ENCODE measurements at regions not wholly inside any gene's neighbourhood (a gene's known extent, or its start where the extent isn't known, plus 50 kb on each side); places are given as distances from the start of the nearest gene placed in this dataset.
"Not testable (repeated sequence)": the region's sequence is repeated elsewhere in the genome, so short reads cannot be mapped to it uniquely, and the experiment has no call there.

DNA sequence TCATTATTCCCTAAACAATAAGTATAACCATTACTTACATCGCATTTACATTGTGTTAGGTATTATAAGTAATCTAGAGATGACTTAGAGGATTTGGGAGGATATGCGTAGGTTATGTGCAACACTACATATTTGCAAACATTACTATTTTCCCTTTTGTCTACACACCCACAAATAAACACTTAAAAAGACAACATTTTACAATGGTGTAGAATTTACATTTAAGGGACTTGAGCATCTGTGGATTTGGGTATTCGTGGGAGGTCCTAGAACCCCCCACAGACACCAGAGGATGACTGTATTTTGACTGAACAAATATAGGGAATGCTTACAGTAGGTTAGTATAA, 220.2 kb upstream of the MYO3A start:
- DNase-seq (ENCODE audit: low read depth): no peak

DNA sequence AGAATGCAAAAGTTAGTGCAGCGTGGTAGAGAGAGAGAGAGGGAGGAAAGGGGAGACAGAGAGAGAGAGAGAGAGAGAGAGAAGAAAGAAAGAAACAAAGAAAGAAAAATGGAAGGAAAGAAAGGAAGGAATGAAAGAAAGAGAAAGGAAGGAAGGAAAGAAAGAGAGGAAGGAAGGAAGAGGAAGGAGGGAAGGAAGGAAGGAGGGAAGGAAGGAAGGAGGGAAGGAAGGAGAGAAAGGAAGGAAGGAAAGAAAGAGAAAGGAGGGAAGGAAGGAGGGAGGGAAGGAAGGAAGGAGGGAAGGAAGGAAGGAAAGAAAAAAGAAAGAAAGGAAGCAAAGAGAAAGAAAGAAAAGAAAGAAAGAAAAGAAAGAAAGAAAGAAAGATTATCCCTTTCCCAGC, 209.8 kb upstream of the MYO3A start:
- DNase-seq (ENCODE audit: low read depth): no peak

DNA sequence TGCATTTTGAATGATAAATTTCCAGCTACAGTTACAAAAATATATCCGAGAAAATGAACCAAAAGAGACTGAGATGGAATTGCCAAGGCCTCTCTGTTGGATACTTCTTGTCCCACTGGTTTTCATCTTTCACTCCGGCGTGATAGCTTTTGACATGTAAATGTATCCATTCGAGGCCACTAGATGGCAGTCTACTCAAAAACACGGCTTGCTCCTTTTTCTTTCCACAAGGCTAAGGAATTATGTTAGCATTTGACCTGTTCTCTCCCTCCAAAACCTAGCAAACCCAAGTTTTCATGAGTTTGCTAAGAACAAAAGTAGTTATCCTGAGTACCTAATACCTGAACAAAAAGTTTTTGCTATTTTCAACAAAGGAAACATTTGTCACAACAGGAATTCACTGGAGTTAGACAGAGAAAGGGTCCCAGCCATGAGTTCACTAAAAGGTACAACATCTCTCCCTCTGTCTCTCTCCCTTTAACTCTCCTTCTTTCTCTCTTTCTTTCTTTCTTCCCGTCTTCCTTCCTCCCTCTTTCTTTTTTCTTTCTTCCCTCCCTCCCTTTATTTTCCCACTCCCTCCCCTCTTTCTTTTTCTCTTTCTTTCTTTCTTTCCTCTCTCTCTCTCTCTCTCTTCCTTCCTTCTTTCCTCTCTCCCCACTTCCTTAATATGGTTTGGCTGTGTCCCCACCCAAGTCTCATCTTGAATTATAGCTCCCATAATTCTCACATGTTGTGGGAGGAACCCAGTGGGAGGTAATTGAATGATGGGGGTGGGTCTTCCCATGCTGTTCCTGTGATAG, 207.9 kb upstream of the MYO3A start:
- no peak for DNase-seq (ENCODE audit: low read depth)

DNA sequence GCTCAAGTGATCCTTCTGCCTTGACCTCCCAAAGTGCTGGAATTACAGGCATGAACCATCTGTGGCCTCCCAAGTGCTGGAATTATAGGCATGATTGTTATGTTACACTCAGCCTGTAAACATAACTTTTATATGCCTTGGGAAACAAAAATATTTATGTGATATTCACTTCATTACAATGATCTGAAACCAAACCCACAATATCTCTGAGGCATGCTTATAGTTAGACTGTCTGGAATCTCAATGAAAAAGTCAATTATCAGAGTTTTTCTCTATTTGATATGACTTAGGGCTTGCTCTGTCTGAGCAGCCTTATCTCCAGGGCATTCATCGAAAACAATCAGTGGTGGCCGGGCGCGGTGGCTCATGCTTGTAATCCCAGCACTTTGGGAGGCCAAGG, 195.3 kb upstream of the MYO3A start:
- no peak for DNase-seq (ENCODE audit: low read depth)

DNA sequence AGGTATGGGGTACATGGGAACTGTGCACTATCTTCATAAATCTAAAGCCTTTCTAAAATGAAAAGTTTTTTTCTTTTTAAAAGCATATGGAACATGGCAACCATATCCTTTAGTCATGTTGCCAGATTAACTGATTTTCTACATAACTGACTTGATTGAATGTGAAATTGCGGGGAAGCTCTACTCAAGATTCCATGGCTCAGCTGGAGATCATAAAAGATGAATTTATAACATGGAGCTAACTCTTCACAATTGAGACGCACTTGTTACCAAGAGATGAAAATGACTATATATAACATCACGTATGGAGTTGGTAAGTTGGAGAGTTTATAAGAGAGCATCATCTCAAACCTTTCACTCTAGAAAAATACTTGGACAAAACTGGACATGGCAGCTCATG, 190.2 kb upstream of the MYO3A start:
- no peak for DNase-seq (ENCODE audit: low read depth)

DNA sequence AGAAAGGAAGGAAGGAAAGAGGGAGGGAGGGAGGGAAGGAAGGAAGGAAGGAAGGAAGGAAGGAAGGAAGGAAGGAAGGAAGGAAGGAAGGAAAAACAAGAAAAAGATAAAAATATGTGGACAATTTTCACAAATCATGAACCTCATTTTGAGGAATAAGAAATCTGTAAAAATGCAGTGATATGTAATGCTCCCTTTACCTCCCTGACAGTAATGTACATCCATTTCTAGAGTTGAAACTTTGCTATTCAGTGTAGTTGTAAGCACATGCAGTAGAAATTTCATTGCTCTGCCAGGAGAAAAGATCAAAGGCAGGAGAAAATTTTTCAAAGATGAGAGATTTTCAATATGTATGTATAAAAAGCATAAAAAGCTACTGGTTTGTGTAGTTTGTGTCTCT, 189.5 kb upstream of the MYO3A start:
- DNase-seq (ENCODE audit: low read depth): no peak

DNA sequence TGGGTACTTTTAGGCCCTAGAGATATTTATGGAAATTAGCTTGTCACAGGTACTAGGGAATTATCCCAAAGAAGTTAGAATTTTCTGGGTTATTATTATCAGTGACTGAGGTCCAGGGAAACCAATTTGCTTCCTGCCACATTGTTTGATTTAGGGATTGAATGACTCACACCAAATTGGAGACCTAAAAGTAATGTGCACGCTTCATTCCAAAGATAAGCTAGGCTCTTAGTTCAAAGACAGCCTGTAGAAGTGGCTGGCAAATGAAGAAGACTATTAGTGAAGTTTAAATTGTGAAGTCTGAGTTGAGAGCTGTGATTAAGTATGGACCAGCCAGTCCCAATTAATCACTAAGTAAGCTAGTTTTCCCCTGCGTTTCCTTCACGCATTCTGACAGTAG, 188.1 kb upstream of the MYO3A start:
- no peak for DNase-seq (ENCODE audit: low read depth)

DNA sequence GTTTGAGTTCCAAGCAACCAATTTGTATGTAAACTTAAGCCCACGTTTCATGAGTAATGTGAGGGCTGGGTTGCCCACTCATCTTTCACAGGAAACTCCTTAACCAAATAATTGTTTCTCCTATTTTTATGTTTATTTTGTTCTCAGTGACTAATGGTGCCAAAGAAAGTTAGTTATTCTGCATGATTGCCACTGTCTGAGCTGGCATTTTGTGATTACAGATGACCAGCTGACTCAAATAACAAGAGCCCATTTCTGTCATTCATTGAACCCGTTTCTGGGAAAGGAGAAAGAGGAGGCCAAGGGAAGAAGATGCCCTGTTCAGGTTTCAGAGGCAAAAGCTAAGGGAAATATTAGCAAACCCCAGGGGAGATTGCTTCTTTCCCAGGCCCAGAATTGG, 186.9 kb upstream of the MYO3A start:
- DNase-seq (ENCODE audit: low read depth): no peak

DNA sequence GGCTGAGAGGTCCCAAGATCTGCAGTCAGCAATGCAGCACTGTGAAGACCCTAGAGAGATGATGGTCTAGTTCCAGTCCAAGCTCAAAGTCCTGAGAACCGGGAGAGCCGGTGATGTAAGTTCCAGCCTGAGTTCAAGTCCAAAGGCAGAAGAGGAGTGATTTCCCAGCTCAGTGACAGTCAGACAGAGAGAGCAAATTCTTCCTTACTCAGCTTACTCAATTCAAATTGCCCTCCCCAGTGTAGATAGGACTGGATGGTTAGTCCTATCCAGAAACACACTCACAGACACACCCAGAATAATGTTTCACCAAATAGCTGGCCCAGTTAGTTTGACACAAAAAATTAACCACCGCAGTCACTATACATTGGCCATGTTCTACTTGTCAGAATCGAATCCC, 185.5 kb upstream of the MYO3A start:
- DNase-seq (ENCODE audit: low read depth): no peak

DNA sequence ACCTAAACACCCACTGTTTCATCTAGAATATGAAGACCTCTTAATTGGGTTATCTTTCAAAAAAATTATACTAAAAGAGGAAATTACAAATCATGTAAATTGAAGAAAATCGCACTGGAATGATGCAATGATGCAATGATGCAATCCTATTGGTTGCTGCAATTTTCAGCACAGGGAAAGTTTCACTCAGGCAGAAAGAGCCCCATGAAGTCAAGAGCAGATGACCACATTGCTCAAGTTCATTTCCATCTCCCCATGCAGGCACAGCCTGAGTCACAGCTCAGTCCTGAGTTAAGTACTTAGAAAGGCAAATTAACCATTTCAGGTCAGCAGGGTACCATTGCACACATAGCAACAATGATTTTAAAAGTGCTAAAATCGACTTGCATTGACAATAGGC, 180.3 kb upstream of the MYO3A start:
- no peak for DNase-seq (ENCODE audit: low read depth)

DNA sequence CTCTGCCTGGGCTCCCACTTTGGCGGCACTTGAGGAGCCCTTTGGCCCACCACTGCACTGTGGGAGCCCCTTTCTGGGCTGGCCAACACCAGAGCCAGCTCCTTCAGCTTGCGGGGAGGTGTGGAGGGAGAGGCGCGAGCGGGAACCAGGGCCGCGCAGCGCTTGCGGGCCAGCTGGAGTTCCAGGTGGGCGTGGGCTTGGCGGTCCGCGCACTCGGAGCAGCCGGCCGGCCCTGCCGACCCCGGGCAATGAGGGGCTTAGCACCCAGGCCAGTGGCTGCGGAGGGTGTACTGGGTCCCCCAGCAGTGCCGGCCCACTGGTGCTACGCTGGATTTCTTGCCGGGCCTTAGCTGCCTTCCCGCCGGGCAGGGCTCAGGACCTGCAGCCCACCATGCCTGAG, 178.2 kb upstream of the MYO3A start:
- DNase-seq (ENCODE audit: low read depth): not testable (repeated sequence)

DNA sequence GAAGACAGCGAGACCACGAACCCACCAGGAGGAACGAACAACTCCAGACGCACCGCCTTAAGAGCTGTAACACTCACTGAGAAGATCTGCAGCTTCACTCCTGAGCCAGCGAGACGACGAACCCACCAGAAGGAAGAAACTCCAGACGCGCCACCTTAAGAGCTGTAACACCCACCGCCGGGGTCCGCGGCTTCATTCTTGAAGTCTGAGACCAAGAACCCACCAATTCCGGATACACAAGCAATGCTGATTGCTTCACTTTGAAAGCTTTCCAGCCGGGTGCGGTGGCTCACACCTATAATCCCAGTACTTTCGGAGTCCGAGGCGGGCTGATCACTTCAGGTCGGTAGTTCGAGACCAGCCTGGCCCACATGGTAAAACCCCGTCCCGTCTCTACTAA, 177.2 kb upstream of the MYO3A start:
- no peak for DNase-seq (ENCODE audit: low read depth)

DNA sequence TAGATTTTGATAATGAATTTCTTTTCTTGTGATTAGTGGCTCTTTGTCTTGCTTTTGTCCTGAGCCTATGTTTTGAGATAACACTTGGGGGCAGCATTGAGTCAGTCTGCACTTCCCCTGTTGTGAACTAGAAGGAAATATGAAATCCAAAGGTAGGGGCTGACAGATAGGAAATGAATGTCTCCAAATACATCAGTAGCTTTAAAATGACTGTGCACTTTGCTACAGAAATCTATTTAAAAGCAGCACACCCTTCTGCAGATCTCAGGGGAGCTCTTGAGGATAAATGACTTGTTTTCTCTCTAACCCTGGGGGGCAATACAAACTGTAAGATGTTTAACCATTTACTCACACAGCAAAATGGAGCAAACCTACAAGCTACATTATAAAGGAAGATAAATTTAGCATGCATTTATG, 176.0 kb upstream of the MYO3A start:
- no peak for DNase-seq (ENCODE audit: low read depth)

DNA sequence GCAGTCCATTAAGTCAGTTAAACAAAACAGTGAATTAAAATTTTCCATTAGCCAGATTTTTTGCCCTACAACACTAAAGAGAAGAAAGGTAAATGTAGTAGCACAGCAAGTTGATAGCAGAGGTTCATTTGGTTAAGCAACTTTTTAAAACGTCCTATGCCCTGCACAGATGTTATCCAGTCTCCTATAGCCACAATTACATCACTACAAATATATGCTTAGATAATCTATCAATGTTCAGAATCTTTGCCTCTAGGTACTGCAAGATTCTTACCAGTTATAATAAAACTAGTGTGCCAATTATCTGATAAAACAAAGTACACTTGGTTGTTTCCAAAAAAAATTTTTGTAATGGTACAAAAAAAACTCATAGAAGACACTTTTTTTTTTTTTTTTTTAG, 175.5 kb upstream of the MYO3A start:
- no peak for DNase-seq (ENCODE audit: low read depth)

DNA sequence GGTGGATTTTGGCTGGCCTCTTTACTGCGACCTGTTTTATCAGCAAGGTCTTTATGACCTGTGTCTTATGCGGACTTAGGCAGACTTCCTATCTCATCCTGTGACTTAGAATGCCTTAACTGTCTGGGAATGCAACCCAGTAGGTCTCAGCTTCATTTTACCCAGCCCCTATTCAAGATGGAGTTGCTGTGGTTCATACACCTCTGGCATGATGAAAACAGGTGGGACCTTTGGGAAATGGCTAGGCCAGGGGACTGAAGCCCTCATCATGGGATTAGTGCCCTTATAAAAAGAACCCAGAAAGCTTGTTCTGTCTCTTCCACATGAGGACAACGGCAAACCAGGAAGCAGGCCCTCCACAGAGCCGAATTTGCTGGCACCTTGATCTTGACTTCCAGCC, 172.1 kb upstream of the MYO3A start:
- no peak for DNase-seq (ENCODE audit: low read depth)

DNA sequence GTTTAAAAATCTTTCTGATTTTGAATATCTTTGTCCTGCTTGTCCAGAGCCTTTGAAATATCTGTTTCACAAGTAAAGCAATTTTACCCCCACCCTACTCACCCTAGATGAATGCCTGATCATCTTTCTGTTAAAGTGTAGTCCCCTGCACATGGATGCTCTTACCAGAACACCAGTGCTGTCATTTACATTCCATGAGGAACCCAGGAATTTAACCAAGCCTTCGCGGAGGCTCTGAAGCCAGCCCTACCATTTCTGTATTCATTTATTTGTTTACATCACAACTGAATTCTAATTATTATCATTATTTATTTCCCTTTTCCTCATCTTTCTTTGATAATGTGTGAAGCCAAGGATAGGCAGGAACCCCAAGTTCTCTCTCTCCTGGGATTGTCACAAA, 167.8 kb upstream of the MYO3A start:
- DNase-seq (ENCODE audit: low read depth): no peak

DNA sequence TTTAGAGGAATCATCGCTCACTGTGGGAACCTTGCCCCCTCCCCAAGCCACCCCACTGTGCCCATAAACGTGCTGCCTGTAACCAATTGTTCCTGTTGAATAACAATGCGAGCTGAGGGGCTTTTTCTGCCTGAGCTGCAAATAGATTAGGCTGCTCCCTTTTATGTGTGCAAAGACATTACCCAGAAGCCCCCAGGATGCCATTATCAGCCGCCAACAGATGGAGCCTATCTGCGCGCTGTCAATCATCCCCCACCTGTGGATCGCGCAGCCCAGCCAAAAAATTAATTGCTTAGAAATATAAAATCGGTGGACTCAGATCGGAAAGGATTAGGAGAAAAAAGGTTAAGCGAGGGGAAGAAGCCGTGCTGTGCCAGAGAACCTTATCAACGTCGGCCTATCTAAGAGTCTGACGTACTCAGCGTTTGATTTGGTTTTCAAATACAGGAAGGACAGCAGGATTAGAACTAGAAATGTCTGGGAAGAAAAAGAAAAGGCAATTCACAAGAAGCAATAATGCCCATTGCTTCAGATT, 167.3 kb upstream of the MYO3A start:
- DNase-seq (ENCODE audit: low read depth): no peak

DNA sequence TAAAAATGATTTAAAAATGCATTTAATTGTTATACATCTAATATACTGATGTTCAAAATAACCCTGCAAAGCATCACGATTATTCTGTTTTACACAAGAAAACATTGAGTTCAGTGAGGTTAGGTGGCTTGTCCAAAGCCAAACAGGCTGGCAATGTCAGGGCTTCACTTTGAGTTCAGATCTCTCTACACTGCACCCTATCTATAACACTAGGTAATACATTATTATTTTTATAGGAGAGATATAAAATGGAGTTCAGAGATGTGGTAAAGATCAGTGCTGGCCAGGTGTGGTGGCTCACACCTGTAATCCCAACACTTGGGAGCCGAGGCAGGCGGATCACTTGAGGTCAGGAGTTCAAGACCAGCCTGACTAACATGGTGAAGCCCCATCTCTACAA, 165.9 kb upstream of the MYO3A start:
- no peak for DNase-seq (ENCODE audit: low read depth)

DNA sequence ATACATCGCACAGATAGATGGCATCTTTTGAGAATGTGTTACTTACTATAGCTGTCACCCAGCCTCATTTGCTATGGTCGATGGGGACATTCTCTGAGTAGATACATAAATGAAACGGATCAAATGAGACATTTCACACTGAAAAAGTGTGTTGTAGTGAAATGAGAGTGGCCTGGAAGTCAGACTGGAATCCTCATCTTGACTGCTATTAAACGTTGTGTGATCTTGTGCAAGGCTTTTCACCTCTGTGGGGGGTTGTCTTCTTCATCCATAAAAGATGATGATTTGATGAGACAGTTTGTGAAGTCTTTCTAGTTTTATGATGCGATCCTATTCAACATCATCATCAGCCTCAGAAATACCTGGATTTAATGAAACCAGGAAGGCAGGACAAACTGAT, 155.4 kb upstream of the MYO3A start:
- DNase-seq (ENCODE audit: low read depth): no peak

DNA sequence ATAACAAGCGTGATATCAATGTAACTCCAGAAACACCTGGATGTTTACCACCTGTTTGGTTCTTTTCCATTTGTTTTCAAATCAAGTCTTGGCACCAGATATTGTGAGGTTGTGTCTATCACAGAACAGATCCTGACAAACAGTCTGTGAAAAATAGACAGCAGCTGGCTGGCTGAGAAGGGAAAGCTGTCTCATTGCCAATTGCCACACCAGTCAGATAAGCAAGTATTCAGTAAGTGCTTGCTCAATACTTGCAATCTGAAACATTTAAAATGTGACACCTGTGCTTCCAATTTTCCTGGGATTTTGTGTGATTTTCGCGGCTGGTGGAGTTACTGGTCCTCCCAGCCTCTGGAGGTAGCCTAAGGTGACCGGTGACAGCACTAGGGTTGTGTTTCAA, 147.9 kb upstream of the MYO3A start:
- DNase-seq (ENCODE audit: low read depth): no peak

DNA sequence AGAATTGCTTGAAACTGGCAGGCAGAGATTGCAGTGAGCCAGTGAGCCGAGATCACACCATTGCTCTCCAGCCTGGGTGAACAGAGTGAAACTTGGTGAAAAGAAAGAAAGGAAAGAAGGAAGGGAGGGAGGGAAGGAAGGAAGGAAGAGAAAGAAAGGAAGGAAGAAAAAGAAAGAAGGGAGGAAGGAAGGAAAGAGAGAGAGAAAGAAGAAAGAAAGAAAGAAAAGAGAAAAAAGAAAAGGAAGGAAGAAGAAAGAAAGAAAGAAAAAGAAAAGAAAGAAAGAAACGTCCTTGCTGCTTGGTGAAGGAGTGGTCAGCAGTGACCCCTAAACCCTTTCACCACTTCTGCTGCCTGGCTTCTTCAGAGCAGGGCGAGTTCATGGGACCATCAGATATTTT, 147.1 kb upstream of the MYO3A start:
- no peak for DNase-seq (ENCODE audit: low read depth)

DNA sequence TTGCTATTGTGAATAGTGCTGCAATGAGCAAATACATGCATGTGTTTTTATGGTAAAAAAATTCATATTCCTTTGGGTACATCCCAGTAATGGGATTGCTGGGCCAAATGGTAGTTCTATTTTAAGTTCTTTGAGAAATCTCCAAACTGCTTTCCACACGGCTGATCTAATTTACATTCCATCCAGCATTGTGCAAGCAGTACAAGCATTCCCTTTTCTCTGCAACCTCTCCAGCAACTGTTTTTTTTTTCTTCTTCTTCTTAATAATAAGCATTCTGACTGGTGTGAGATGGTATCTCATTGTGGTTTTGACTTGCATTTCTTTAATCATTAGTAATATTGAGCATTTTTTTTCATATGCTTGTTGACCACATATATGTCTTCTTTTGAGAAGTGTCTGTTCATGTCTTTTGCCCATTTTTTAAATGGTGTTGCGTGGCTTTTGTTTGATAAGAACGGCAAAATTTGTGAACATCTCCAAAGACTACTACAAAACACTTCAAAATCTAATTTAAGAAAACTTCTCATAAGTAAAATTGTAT, 136.1 kb upstream of the MYO3A start:
- DNase-seq (ENCODE audit: low read depth): no peak

DNA sequence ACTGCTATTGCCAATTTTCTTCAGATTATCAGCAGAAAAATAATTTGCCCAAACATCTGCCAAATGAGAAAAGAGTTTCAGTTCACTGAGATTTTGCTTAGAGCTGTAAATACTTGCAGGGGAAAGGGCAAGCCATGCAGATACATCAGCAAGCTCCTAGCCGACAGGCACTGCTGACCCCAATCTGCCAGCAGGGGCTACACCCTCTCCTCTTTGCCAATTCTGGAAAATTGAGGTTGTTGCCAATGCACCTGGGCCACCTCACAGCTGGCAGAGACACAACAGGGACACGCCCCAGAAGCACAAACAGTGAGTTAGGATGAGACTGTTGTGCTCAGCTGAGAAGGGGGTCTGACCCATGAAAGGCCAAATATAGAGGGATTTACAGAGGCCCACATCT, 129.5 kb upstream of the MYO3A start:
- no peak for DNase-seq (ENCODE audit: low read depth)

DNA sequence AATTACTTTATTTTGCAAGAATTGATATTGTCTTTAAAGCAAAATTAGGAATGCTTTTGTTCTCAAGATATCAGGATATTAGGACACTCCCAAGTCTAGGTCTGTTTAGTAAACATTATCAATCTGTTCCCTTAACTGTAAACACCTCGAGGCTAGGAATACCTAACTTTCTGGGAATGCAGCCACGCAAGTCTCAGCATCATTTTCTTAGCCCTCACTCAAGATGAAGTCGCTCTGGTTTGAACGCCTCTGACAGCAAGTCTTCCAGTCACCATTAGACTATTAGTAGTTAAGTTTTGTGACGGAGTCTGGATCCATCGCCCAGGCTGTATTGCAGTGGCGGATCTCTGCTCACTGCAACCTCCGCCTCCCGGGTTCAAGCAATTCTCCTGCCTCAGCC, 128.0 kb upstream of the MYO3A start:
- DNase-seq (ENCODE audit: low read depth): no peak

Data from stimulated activated CD8-positive, alpha-beta memory T cell treated with anti-CD3 and anti-CD28 coated beads, Interleukin-15, amount 100 ng/mL, for 1 hour (primary cell).